A673 (cell line): ENCODE measurements at regions not wholly inside any gene's neighbourhood (a gene's known extent, or its start where the extent isn't known, plus 50 kb on each side); places are given as distances from the start of the nearest gene placed in this dataset.

ENCODE experiments used
- BruUV-seq: library from RNA; stranded (reverse); fragments of 400-500 nt; replicated peaks from 2 replicates; lab custom pipeline; 2021; lab: Mats Ljungman, UMichigan
- CTCF ChIA-PET: fragments of 300-600 bp; sonication (Branson Sonifier 250); formaldehyde crosslinking; loops from one replicate; lab custom pipeline; 2022; ENCODE audit warnings: antibody characterized with exemption; lab: Charles Lee
- POLR2A ChIA-PET: fragments of 300-600 bp; sonication (Branson Sonifier 250); formaldehyde crosslinking; loops from one replicate; lab custom pipeline; 2022; ENCODE audit warnings: antibody characterized with exemption; ENCODE audit not compliant: low non-redundant PET; lab: Charles Lee
- DNase-seq: peaks from one replicate; pipeline ENCODE4 v3.0.0-alpha.2; 2015; ENCODE audit warnings: low spot score
- H3K27ac ChIP-seq: fragments of 200-600 bp; sonication (generic); 2 replicates; pipeline ENCODE4 v1.5.1; 2016; ENCODE audit warnings: mixed run types, low read depth, mild to moderate bottlenecking, mixed read lengths, antibody characterized with exemption, low read length; ENCODE audit not compliant: poor library complexity, severe bottlenecking
- H3K27me3 ChIP-seq: fragments of 200-600 bp; sonication (generic); replicated peaks from 2 replicates; pipeline ENCODE4 v1.6.1; 2017; ENCODE audit warnings: mixed run types, low read depth, mild to moderate bottlenecking, mixed read lengths, antibody characterized with exemption, low read length; ENCODE audit not compliant: insufficient read depth, poor library complexity
- H3K36me3 ChIP-seq: fragments of 200-600 bp; sonication (generic); 2 replicates; pipeline ENCODE4 v1.6.1; 2016; ENCODE audit warnings: mixed run types, mild to moderate bottlenecking, mixed read lengths, antibody characterized with exemption, low read length; ENCODE audit not compliant: insufficient read depth, poor library complexity, severe bottlenecking
- H3K4me1 ChIP-seq: fragments of 200-600 bp; sonication (generic); 2 replicates; pipeline ENCODE4 v1.6.1; 2017; ENCODE audit warnings: mixed run types, mild to moderate bottlenecking, mixed read lengths, antibody characterized with exemption, low read length; ENCODE audit not compliant: insufficient read depth, poor library complexity, severe bottlenecking
- H3K4me3 ChIP-seq: fragments of 200-600 bp; sonication (generic); 2 replicates; pipeline ENCODE4 v1.5.1; 2016; ENCODE audit warnings: low read depth, mixed run types, mild to moderate bottlenecking, mixed read lengths, low read length; ENCODE audit not compliant: poor library complexity, severe bottlenecking
- H3K9me3 ChIP-seq: fragments of 200-600 bp; sonication (generic); 2 replicates; pipeline ENCODE4 v1.6.1; 2016; ENCODE audit warnings: mixed run types, low read depth, mild to moderate bottlenecking, mixed read lengths, antibody characterized with exemption, low read length; ENCODE audit not compliant: poor library complexity, severe bottlenecking
- CTCF ChIP-seq: fragments of 300-800, 200-600 bp; sonication (generic); conservative IDR thresholded peaks from 2 replicates; pipeline ENCODE4 v1.5.1; 2017; ENCODE audit warnings: low read depth, mild to moderate bottlenecking, antibody characterized with exemption, low read length, moderate library complexity, mixed read lengths
- EZH2 ChIP-seq: fragments of 200-600 bp; sonication (generic); IDR thresholded peaks from 2 replicates; pipeline ENCODE4 v1.6.1; 2017; ENCODE audit warnings: borderline replicate concordance, low read depth, mild to moderate bottlenecking, mixed read lengths, antibody characterized with exemption, low read length; ENCODE audit not compliant: poor library complexity, severe bottlenecking
- intact Hi-C: fragments of 100-400 bp; cut with micrococcal nuclease; formaldehyde crosslinking; loops from one replicate; pipeline ENCODE4 v1.10.0; 2022; ENCODE audit not compliant: unreplicated experiment

GRCh38 chr20:40104959-40105358 is 584.1 kb downstream of the MAFB start:
- ChIA-PET POLR2A (no interaction called here), CTCF (no interaction called here)
- Histone ChIP-seq H3K27ac (no peak overlapping the region), H3K4me1 (no peaks in the 10 kb centered on the region), H3K27me3 (no peaks in the 10 kb centered on the region), H3K9me3 (no peaks in the 10 kb centered on the region), H3K36me3 (no peaks in the 10 kb centered on the region), H3K4me3 (no peak overlapping the region)
- intact Hi-C loops: no loop called here
- DNase-seq: no peak
- no peak for TF ChIP-seq CTCF
- no peak for TF ChIP-seq EZH2
- BruUV-seq: no TSS peak

- intact Hi-C loops: no loop called here
- Histone ChIP-seq H3K4me1 (no peaks in the 10 kb centered on the region), H3K4me3 (no peak overlapping the region), H3K9me3 (no peaks in the 10 kb centered on the region), H3K36me3 (no peaks in the 10 kb centered on the region), H3K27ac (no peak overlapping the region), H3K27me3 (no peaks in the 10 kb centered on the region)
- no peak for TF ChIP-seq EZH2
- TF ChIP-seq CTCF: no peak
- DNase-seq: no peak
- CTCF ChIA-PET: no interaction called here
- POLR2A ChIA-PET: no interaction called here
- BruUV-seq: no TSS peak
Measured at GRCh38 chr20:40103420-40103819, 585.6 kb downstream of the MAFB start.

- Histone ChIP-seq H3K27me3 (no peaks in the 10 kb centered on the region), H3K9me3 (no peaks in the 10 kb centered on the region), H3K4me3 (no peak overlapping the region), H3K36me3 (no peaks in the 10 kb centered on the region), H3K27ac (no peak overlapping the region), H3K4me1 (no peaks in the 10 kb centered on the region)
- ChIA-PET CTCF (no interaction called here), POLR2A (no interaction called here)
- BruUV-seq: no TSS peak
- intact Hi-C loops: no loop called here
- no peak for TF ChIP-seq EZH2
- TF ChIP-seq CTCF: no peak
- DNase-seq: no peak
Measured at GRCh38 chr20:40101560-40101959, 587.5 kb downstream of the MAFB start.
